SU-DHL-6 (cell line): ENCODE measurements at regions not wholly inside any gene's neighbourhood (a gene's known extent, or its start where the extent isn't known, plus 50 kb on each side); places are given as distances from the start of the nearest gene placed in this dataset.

Experiments
- H2AFZ ChIP-seq: fragments of 200-600 bp; sonication (generic); 2 replicates; pipeline ENCODE4 v1.6.1; 2014; ENCODE audit warnings: low read depth, mild to moderate bottlenecking, moderate library complexity, mixed read lengths, antibody characterized with exemption, low read length; ENCODE audit not compliant: severe bottlenecking
- H3F3A ChIP-seq: fragments of 200-600 bp; shearing (Covaris generic); 2 replicates; pipeline ENCODE4 v1.6.0; 2016; ENCODE audit warnings: antibody characterized with exemption, mild to moderate bottlenecking; ENCODE audit not compliant: insufficient read depth
- H3K27ac ChIP-seq: fragments of 200-600 bp; sonication (generic); 2 replicates; pipeline ENCODE4 v1.5.1; 2016; ENCODE audit warnings: low read depth, mild to moderate bottlenecking, low read length, moderate library complexity, mixed read lengths
- H3K27me3 ChIP-seq: fragments of 200-600 bp; sonication (generic), shearing (Covaris generic); 2 replicates; pipeline ENCODE4 v1.6.0; 2014; ENCODE audit warnings: mild to moderate bottlenecking, low read length
- H3K36me3 ChIP-seq: fragments of 200-600 bp; sonication (generic); 2 replicates; pipeline ENCODE4 v1.6.1; 2014; ENCODE audit warnings: mild to moderate bottlenecking, low read length, mixed read lengths
- H3K4me2 ChIP-seq: fragments of 300-600, 200-600 bp; shearing (Covaris generic), sonication (generic); 2 replicates; pipeline ENCODE4 v1.6.0; 2014; ENCODE audit warnings: low read length, low read depth, mild to moderate bottlenecking; ENCODE audit not compliant: poor library complexity, severe bottlenecking
- H3K4me3 ChIP-seq: fragments of 200-600 bp; sonication (generic); 2 replicates; pipeline ENCODE4 v1.5.1; 2014; ENCODE audit warnings: antibody characterized with exemption, low read length, mild to moderate bottlenecking, mixed read lengths; ENCODE audit not compliant: insufficient read depth, poor library complexity, severe bottlenecking
- H3K79me2 ChIP-seq: fragments of 200-600 bp; sonication (generic); 2 replicates; pipeline ENCODE4 v1.6.1; 2014; ENCODE audit warnings: mild to moderate bottlenecking, low read length, moderate library complexity; ENCODE audit not compliant: insufficient read depth
- H3K9ac ChIP-seq: fragments of 200-600 bp; sonication (generic); 2 replicates; pipeline ENCODE4 v1.7.0; 2014; ENCODE audit warnings: mild to moderate bottlenecking, low read length
- H3K9me2 ChIP-seq: fragments of 200-600 bp; sonication (generic); replicated peaks from 2 replicates; pipeline ENCODE4 v1.6.1; 2014; ENCODE audit warnings: low read length; ENCODE audit not compliant: insufficient read depth
- H3K9me3 ChIP-seq: fragments of 200-600 bp; sonication (generic); 2 replicates; pipeline ENCODE4 v1.6.1; 2014; ENCODE audit warnings: low read length, mixed read lengths; ENCODE audit not compliant: insufficient read depth
- H4K20me1 ChIP-seq: fragments of 200-600 bp; sonication (generic); 2 replicates; pipeline ENCODE4 v1.6.1; 2014; ENCODE audit warnings: low read depth, mild to moderate bottlenecking, antibody characterized with exemption, low read length, moderate library complexity, mixed read lengths
- CTCF ChIP-seq: fragments of 200-600 bp; sonication (generic); IDR thresholded peaks from one replicate; pipeline ENCODE4 v1.5.1; 2017; ENCODE audit warnings: antibody characterized with exemption, mild to moderate bottlenecking, low read length, moderate library complexity; ENCODE audit not compliant: insufficient read depth, poor library complexity, severe bottlenecking
- EZH2phosphoT487 ChIP-seq: fragments of 200-600 bp; sonication (generic), shearing (Covaris generic); conservative IDR thresholded peaks from 2 replicates; pipeline ENCODE4 v1.6.1; 2018; ENCODE audit warnings: mild to moderate bottlenecking, antibody characterized with exemption, low read length, moderate library complexity, mixed read lengths

DNA sequence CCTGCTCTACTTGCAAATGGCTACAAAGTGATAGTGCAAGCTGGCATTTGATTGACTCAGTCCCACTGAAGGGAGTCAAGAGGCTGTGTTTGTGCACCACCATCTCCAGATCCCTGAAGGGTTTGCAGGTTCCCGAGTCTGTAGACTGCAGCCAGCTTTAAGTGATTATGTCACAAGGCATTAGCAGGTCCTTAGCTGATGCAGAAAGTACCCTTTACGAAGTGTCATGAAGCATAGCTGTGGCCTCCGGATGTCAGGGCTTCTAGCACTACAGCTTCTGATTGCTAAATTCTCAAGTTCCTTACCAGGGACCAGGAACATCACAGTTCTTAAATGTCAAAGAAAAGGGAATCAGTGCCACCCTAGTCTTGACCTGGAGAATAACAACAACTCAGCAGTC, 311.3 kb upstream of the TRPC7 start:
- no peak overlapping the region for H3K27ac ChIP-seq
- no peak overlapping the region for H3K4me3 ChIP-seq
- TF ChIP-seq EZH2phosphoT487: no peak
- TF ChIP-seq CTCF: no peak
- no peaks in the 10 kb centered on the region for H3K9me2 ChIP-seq
- 0 out of 2 replicates have a peak, but pooled peaks cover 5% of the 10 kb centered on the region for H3K9me3 ChIP-seq
- no peaks in the 10 kb centered on the region for H3K27me3 ChIP-seq
- H4K20me1 ChIP-seq: no peaks in the 10 kb centered on the region
- no peaks in the 10 kb centered on the region for H3K36me3 ChIP-seq
- no peaks in the 10 kb centered on the region for H3K79me2 ChIP-seq
- H3K4me2 ChIP-seq: no peak overlapping the region
- no peak overlapping the region for H2AFZ ChIP-seq
- H3K9ac ChIP-seq: no peak overlapping the region
- H3F3A ChIP-seq: no peaks in the 10 kb centered on the region

DNA sequence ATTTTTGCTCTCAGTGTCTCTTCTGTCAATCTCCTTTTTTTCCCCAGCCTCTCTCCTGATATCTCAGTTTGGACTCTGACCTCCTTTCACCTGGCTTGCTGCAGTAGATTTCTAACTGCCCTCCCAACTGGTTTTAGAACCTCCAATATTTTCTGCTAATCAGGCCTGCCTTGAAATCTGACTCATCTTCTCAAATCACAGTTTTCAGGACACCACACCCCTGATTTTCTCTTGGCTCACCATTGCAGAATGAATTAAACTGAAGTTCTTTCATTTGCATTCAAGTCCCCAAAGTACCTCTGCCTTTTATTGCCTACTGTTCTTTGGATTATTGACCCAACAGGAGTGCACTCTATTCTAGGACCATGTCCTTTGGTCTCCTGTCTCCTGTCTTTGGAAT, 310.4 kb upstream of the TRPC7 start:
- Histone ChIP-seq H4K20me1 (no peaks in the 10 kb centered on the region), H3K9ac (no peak overlapping the region), H2AFZ (no peak overlapping the region), H3F3A (no peaks in the 10 kb centered on the region), H3K36me3 (no peaks in the 10 kb centered on the region), H3K27me3 (no peaks in the 10 kb centered on the region), H3K9me2 (no peaks in the 10 kb centered on the region), H3K9me3 (0 out of 2 replicates have a peak, but pooled peaks cover 5% of the 10 kb centered on the region), H3K79me2 (no peaks in the 10 kb centered on the region), H3K4me3 (no peak overlapping the region), H3K4me2 (no peak overlapping the region), H3K27ac (no peak overlapping the region)
- TF ChIP-seq EZH2phosphoT487: no peak
- no peak for TF ChIP-seq CTCF

GRCh38 chr5:136674178-136674577, 308.8 kb upstream of the TRPC7 start:
- Histone ChIP-seq H3K4me2 (no peak overlapping the region), H3F3A (no peaks in the 10 kb centered on the region), H3K9me3 (no peaks in the 10 kb centered on the region), H3K27me3 (no peaks in the 10 kb centered on the region), H2AFZ (no peak overlapping the region), H4K20me1 (no peaks in the 10 kb centered on the region), H3K9ac (no peak overlapping the region), H3K9me2 (no peaks in the 10 kb centered on the region), H3K4me3 (no peak overlapping the region), H3K79me2 (no peaks in the 10 kb centered on the region), H3K36me3 (no peaks in the 10 kb centered on the region), H3K27ac (no peak overlapping the region)
- TF ChIP-seq CTCF (no peak), EZH2phosphoT487 (no peak)
